HG03565 (cell line): ENCODE measurements at regions not wholly inside any gene's neighbourhood (a gene's known extent, or its start where the extent isn't known, plus 50 kb on each side); places are given as distances from the start of the nearest gene placed in this dataset.

Source experiments
- ATAC-seq: cut with Tn5 transposase; IDR thresholded peaks from one replicate; pipeline ENCODE4 v1.9.1; 2021; ENCODE audit warnings: mild to moderate bottlenecking, moderate library complexity; ENCODE audit not compliant: unreplicated experiment

GRCh38 chr3:117534138-117534537, 824.6 kb downstream of the TUSC7 start:
- ATAC-seq: no peak

GRCh38 chr3:117536006-117536405, 826.4 kb downstream of the TUSC7 start:
- no peak for ATAC-seq

GRCh38 chr3:117537949-117538348, 828.4 kb downstream of the TUSC7 start:
- no peak for ATAC-seq

GRCh38 chr3:117539729-117540128, 830.1 kb downstream of the TUSC7 start:
- ATAC-seq: no peak

- no peak for ATAC-seq
Observed at GRCh38 chr3:117540597-117540996, 831.0 kb downstream of the TUSC7 start.

- no peak for ATAC-seq
Observed at GRCh38 chr3:117541721-117542120, 832.1 kb downstream of the TUSC7 start.

- ATAC-seq: no peak
Observed at GRCh38 chr3:117543521-117543920, 833.9 kb downstream of the TUSC7 start.

- no peak for ATAC-seq
Observed at GRCh38 chr3:117545484-117545883, 835.9 kb downstream of the TUSC7 start.

GRCh38 chr3:117547956-117548550, 838.5 kb downstream of the TUSC7 start:
- no peak for ATAC-seq

GRCh38 chr3:117548600-117548999, 839.0 kb downstream of the TUSC7 start:
- ATAC-seq: no peak

GRCh38 chr3:117549716-117550115, 840.1 kb downstream of the TUSC7 start:
- ATAC-seq: no peak

GRCh38 chr3:117550766-117551165, 841.2 kb downstream of the TUSC7 start:
- no peak for ATAC-seq

- peak; percentile 99 for ATAC-seq
Observed at GRCh38 chr3:117553461-117553860, 843.9 kb downstream of the TUSC7 start.

GRCh38 chr3:117556646-117557407, 847.2 kb downstream of the TUSC7 start:
- ATAC-seq: no peak

- ATAC-seq: no peak
Observed at GRCh38 chr3:117557464-117558090, 848.0 kb downstream of the TUSC7 start.

- no peak for ATAC-seq
Observed at GRCh38 chr3:117558681-117559080, 849.1 kb downstream of the TUSC7 start.

- no peak for ATAC-seq
Observed at GRCh38 chr3:117562000-117562399, 852.4 kb downstream of the TUSC7 start.

GRCh38 chr3:117563063-117563462, 853.5 kb downstream of the TUSC7 start:
- ATAC-seq: no peak

GRCh38 chr3:117565777-117566176, 856.2 kb downstream of the TUSC7 start:
- ATAC-seq: no peak

GRCh38 chr3:117566926-117567325, 857.3 kb downstream of the TUSC7 start:
- no peak for ATAC-seq

GRCh38 chr3:117567382-117567781, 857.8 kb downstream of the TUSC7 start:
- ATAC-seq: no peak

GRCh38 chr3:117567906-117568305, 858.3 kb downstream of the TUSC7 start:
- ATAC-seq: no peak
